ENCODE measurements at regions not wholly inside any gene's neighbourhood (a gene's known extent, or its start where the extent isn't known, plus 50 kb on each side); places are given as distances from the start of the nearest gene placed in this dataset.

- Histone ChIP-seq H3K9me3 (no peaks in the 10 kb centered on the region), H3K4me3 (no peak overlapping the region), H3K27me3 (no peaks in the 10 kb centered on the region), H3K27ac (no peak overlapping the region), H3K4me1 (no peaks in the 10 kb centered on the region), H3K36me3 (no peaks in the 10 kb centered on the region)
- 54% methylated on average over 1 of the region's 1 CpG for whole genome bisulfite sequencing
- no peak for DNase-seq (ENCODE audit: low spot score in 2 of 2)
- TF ChIP-seq EP300 (IDR thresholded peaks at IDR 0.05) (no peak), POLR2A (IDR thresholded peaks at IDR 0.05) (no peak), CTCF (IDR thresholded peaks at IDR 0.05) (no peak), POLR2AphosphoS5 (IDR thresholded peaks at IDR 0.05) (no peak)
Observed at GRCh38 chr9:84554069-84554664, 115.4 kb upstream of the NTRK2 start.

GRCh38 chr9:84556556-84556955 is 113.0 kb upstream of the NTRK2 start:
- no peaks in the 10 kb centered on the region for H3K36me3 ChIP-seq
- WGBS = 22% methylated on average over 1 of the region's 1 CpG
- TF ChIP-seq CTCF (IDR thresholded peaks at IDR 0.05) (no peak), POLR2AphosphoS5 (IDR thresholded peaks at IDR 0.05) (no peak), POLR2A (IDR thresholded peaks at IDR 0.05) (no peak), EP300 (IDR thresholded peaks at IDR 0.05) (no peak)

GRCh38 chr9:84557751-84558150 is 111.8 kb upstream of the NTRK2 start:
- WGBS = 83% methylated on average over 4 of the region's 4 CpGs
- Histone ChIP-seq H3K27me3 (no peaks in the 10 kb centered on the region), H3K4me3 (no peak overlapping the region), H3K9me3 (no peaks in the 10 kb centered on the region), H3K4me1 (no peaks in the 10 kb centered on the region), H3K27ac (no peak overlapping the region), H3K36me3 (no peaks in the 10 kb centered on the region)
- no peak for TF ChIP-seq EP300 (IDR thresholded peaks at IDR 0.05)
- no peak for TF ChIP-seq POLR2A (IDR thresholded peaks at IDR 0.05)
- TF ChIP-seq CTCF (IDR thresholded peaks at IDR 0.05) = no peak
- TF ChIP-seq POLR2AphosphoS5 (IDR thresholded peaks at IDR 0.05) = no peak
- no peak for DNase-seq (ENCODE audit: low spot score in 2 of 2)

More at GRCh38 chr9:84556556-84556955, 113.0 kb upstream of the NTRK2 start:
- H3K4me3 ChIP-seq = no peak overlapping the region
- no peaks in the 10 kb centered on the region for H3K4me1 ChIP-seq
- DNase-seq (ENCODE audit: low spot score in 2 of 2) = no peak
- H3K27ac ChIP-seq = no peak overlapping the region
- H3K27me3 ChIP-seq = no peaks in the 10 kb centered on the region
- H3K9me3 ChIP-seq = no peaks in the 10 kb centered on the region

GRCh38 chr9:84563691-84564090 is 105.8 kb upstream of the NTRK2 start:
- Histone ChIP-seq H3K27me3 (no peaks in the 10 kb centered on the region), H3K4me1 (no peaks in the 10 kb centered on the region), H3K9me3 (no peaks in the 10 kb centered on the region), H3K4me3 (no peak overlapping the region), H3K36me3 (no peaks in the 10 kb centered on the region), H3K27ac (no peak overlapping the region)
- no peak for DNase-seq (ENCODE audit: low spot score in 2 of 2)
- no peak for TF ChIP-seq POLR2A (IDR thresholded peaks at IDR 0.05)
- TF ChIP-seq POLR2AphosphoS5 (IDR thresholded peaks at IDR 0.05) = no peak
- no peak for TF ChIP-seq CTCF (IDR thresholded peaks at IDR 0.05)
- TF ChIP-seq EP300 (IDR thresholded peaks at IDR 0.05) = no peak

GRCh38 chr9:84567805-84568204 is 101.7 kb upstream of the NTRK2 start:
- no peak for DNase-seq (ENCODE audit: low spot score in 2 of 2)
- Histone ChIP-seq H3K27ac (no peak overlapping the region), H3K4me1 (no peaks in the 10 kb centered on the region), H3K27me3 (no peaks in the 10 kb centered on the region), H3K4me3 (no peak overlapping the region), H3K36me3 (no peaks in the 10 kb centered on the region), H3K9me3 (no peaks in the 10 kb centered on the region)
- 26% methylated on average over 1 of the region's 1 CpG for WGBS
- TF ChIP-seq CTCF (IDR thresholded peaks at IDR 0.05) (no peak), POLR2A (IDR thresholded peaks at IDR 0.05) (no peak), POLR2AphosphoS5 (IDR thresholded peaks at IDR 0.05) (no peak), EP300 (IDR thresholded peaks at IDR 0.05) (no peak)
